HEK293 (cell line): ENCODE measurements at regions not wholly inside any gene's neighbourhood (a gene's known extent, or its start where the extent isn't known, plus 50 kb on each side); places are given as distances from the start of the nearest gene placed in this dataset.

Experiments
- CTCF ChIP-seq: fragments of 450-650 bp; formaldehyde crosslinking; IDR thresholded peaks from 2 replicates; pipeline ENCODE4 v1.5.1; 2016; ENCODE audit warnings: missing biosample characterization, missing genetic modification characterization
- HOXA7 ChIP-seq: sonication (generic); formaldehyde crosslinking; IDR thresholded peaks from 2 replicates; pipeline ENCODE4 v1.8.1; 2022; ENCODE audit warnings: missing genetic modification reagents, borderline replicate concordance
- REST ChIP-seq: fragments of 450-650 bp; formaldehyde crosslinking; IDR thresholded peaks from 2 replicates; pipeline ENCODE4 v1.5.1; 2016; ENCODE audit warnings: missing biosample characterization, missing genetic modification characterization
- TCF7L2 ChIP-seq: IDR thresholded peaks from 2 replicates; pipeline ENCODE4 v1.6.1; 2011; ENCODE audit warnings: low read depth, mild to moderate bottlenecking, inconsistent platforms, low read length, moderate library complexity, borderline replicate concordance
- YY1 ChIP-seq: fragments of 450-650 bp; formaldehyde crosslinking; IDR thresholded peaks from 2 replicates; pipeline ENCODE4 v1.5.1; 2018; ENCODE audit warnings: missing biosample characterization, missing genetic modification characterization
- ZBTB8A ChIP-seq: fragments of 450-650 bp; formaldehyde crosslinking; IDR thresholded peaks from 2 replicates; pipeline ENCODE4 v1.5.1; 2016; ENCODE audit warnings: missing biosample characterization, missing genetic modification characterization
- ZNF146 ChIP-seq: fragments of 450-650 bp; formaldehyde crosslinking; IDR thresholded peaks from 2 replicates; pipeline ENCODE4 v1.5.1; 2016; ENCODE audit warnings: missing biosample characterization, missing genetic modification characterization
- ZNF223 ChIP-seq: fragments of 450-650 bp; formaldehyde crosslinking; IDR thresholded peaks from 2 replicates; pipeline ENCODE4 v1.5.1; 2016; ENCODE audit warnings: missing biosample characterization, missing genetic modification characterization
- ZNF350 ChIP-seq: fragments of 450-650 bp; formaldehyde crosslinking; IDR thresholded peaks from 2 replicates; pipeline ENCODE4 v1.5.0; 2017; ENCODE audit warnings: missing biosample characterization, mild to moderate bottlenecking, missing genetic modification characterization
- ZNF449 ChIP-seq: fragments of 450-650 bp; formaldehyde crosslinking; IDR thresholded peaks from 2 replicates; pipeline ENCODE4 v1.5.1; 2017; ENCODE audit warnings: missing biosample characterization, mild to moderate bottlenecking, missing genetic modification characterization, moderate library complexity
- ZNF510 ChIP-seq: fragments of 450-650 bp; formaldehyde crosslinking; IDR thresholded peaks from 2 replicates; pipeline ENCODE4 v1.5.1; 2018; ENCODE audit warnings: mild to moderate bottlenecking, missing genetic modification characterization, missing biosample characterization; ENCODE audit not compliant: insufficient replicate concordance
- ZNF747 ChIP-seq: fragments of 450-650 bp; formaldehyde crosslinking; IDR thresholded peaks from 2 replicates; pipeline ENCODE4 v1.5.1; 2016; ENCODE audit warnings: missing biosample characterization, missing genetic modification characterization

- no peak for TF ChIP-seq ZBTB8A
- no peak for TF ChIP-seq HOXA7 (CRISPR knock-in tag)
- TF ChIP-seq CTCF (tag by site-specific recombination): no peak
- no peak for TF ChIP-seq ZNF747 (tag by site-specific recombination)
- TF ChIP-seq YY1 (tag by site-specific recombination): no peak
- TF ChIP-seq ZNF510 (tag by site-specific recombination): no peak
- TF ChIP-seq ZNF146 (tag by site-specific recombination): no peak
- TF ChIP-seq ZNF223 (tag by site-specific recombination): no peak
- TF ChIP-seq ZNF449 (tag by site-specific recombination): no peak
- TF ChIP-seq ZNF350 (tag by site-specific recombination): no peak
- no peak for TF ChIP-seq TCF7L2
- no peak for TF ChIP-seq REST (tag by site-specific recombination)
These were observed 1199.3 kb downstream of the CDH11 start for GRCh38 chr16:63922560-63922959.
